Fibroblast of skin of back (primary cell): ENCODE measurements at regions not wholly inside any gene's neighbourhood (a gene's known extent, or its start where the extent isn't known, plus 50 kb on each side); places are given as distances from the start of the nearest gene placed in this dataset.
"Not testable (repeated sequence)": the region's sequence is repeated elsewhere in the genome, so short reads cannot be mapped to it uniquely, and the experiment has no call there.

ENCODE experiments used
- DNase-seq: peaks from one replicate; pipeline ENCODE4 v3.0.0-alpha.2; 2013

- no peak for DNase-seq
Measured at GRCh38 chr3:69484507-69485393, 98.9 kb upstream of the FRMD4B start.

GRCh38 chr3:69483449-69483848 lies 97.6 kb upstream of the FRMD4B start:
- no peak for DNase-seq

GRCh38 chr3:69480986-69481385 lies 95.1 kb upstream of the FRMD4B start:
- not testable (repeated sequence) for DNase-seq

- DNase-seq: no peak
Measured at GRCh38 chr3:69474186-69474585, 88.3 kb upstream of the FRMD4B start.

- DNase-seq: no peak
Measured at GRCh38 chr3:69472093-69472492, 86.2 kb upstream of the FRMD4B start.

GRCh38 chr3:69463531-69463930 lies 77.6 kb upstream of the FRMD4B start:
- DNase-seq: no peak

GRCh38 chr3:69462826-69463100 lies 76.9 kb upstream of the FRMD4B start:
- DNase-seq: no peak

- no peak for DNase-seq
Measured at GRCh38 chr3:69462022-69462825, 76.3 kb upstream of the FRMD4B start.

GRCh38 chr3:69460034-69460433 lies 74.1 kb upstream of the FRMD4B start:
- no peak for DNase-seq

GRCh38 chr3:69458803-69459365 lies 73.0 kb upstream of the FRMD4B start:
- no peak for DNase-seq

- no peak for DNase-seq
Measured at GRCh38 chr3:69456631-69457030, 70.7 kb upstream of the FRMD4B start.

- DNase-seq: no peak
Measured at GRCh38 chr3:69454204-69454787, 68.4 kb upstream of the FRMD4B start.

GRCh38 chr3:69452295-69452694 lies 66.4 kb upstream of the FRMD4B start:
- no peak for DNase-seq

GRCh38 chr3:69451594-69451993 lies 65.7 kb upstream of the FRMD4B start:
- no peak for DNase-seq

GRCh38 chr3:69448877-69449276 lies 63.0 kb upstream of the FRMD4B start:
- no peak for DNase-seq

- no peak for DNase-seq
Measured at GRCh38 chr3:69446402-69447072, 60.6 kb upstream of the FRMD4B start.

- no peak for DNase-seq
Measured at GRCh38 chr3:69445498-69445897, 59.6 kb upstream of the FRMD4B start.

GRCh38 chr3:69445024-69445423 lies 59.1 kb upstream of the FRMD4B start:
- no peak for DNase-seq

- DNase-seq: no peak
Measured at GRCh38 chr3:69443457-69443920, 57.6 kb upstream of the FRMD4B start.

GRCh38 chr3:69442771-69443311 lies 57.0 kb upstream of the FRMD4B start:
- DNase-seq: no peak

- peak; percentile 27 for DNase-seq
Measured at GRCh38 chr3:69441732-69442131, 55.8 kb upstream of the FRMD4B start.

GRCh38 chr3:69441040-69441439 lies 55.2 kb upstream of the FRMD4B start:
- no peak for DNase-seq
